H9 (cell line): ENCODE measurements at regions not wholly inside any gene's neighbourhood (a gene's known extent, or its start where the extent isn't known, plus 50 kb on each side); places are given as distances from the start of the nearest gene placed in this dataset.

ENCODE experiments used
- DNase-seq: peaks from one replicate; pipeline ENCODE4 v3.0.0-alpha.2; 2017
- H2AFZ ChIP-seq: one replicate; pipeline ENCODE4 v1.6.1; 2013; ENCODE audit warnings: mild to moderate bottlenecking, low read length, control low read depth, moderate library complexity
- H2AK5ac ChIP-seq: 2 replicates; pipeline ENCODE4 v1.6.1; 2013; ENCODE audit warnings: low read length, control low read depth, mixed read lengths; ENCODE audit not compliant: insufficient read length
- H2BK120ac ChIP-seq: one replicate; pipeline ENCODE4 v1.6.1; 2013; ENCODE audit warnings: low read depth, mild to moderate bottlenecking, low read length, control low read depth, inconsistent platforms; ENCODE audit not compliant: poor library complexity, severe bottlenecking
- H2BK12ac ChIP-seq: 2 replicates; pipeline ENCODE4 v1.6.1; 2013; ENCODE audit warnings: low read length, control low read depth, mixed read lengths, low read depth; ENCODE audit not compliant: insufficient read length
- H2BK15ac ChIP-seq: 2 replicates; pipeline ENCODE4 v1.6.1; 2013; ENCODE audit warnings: low read depth, low read length, control low read depth
- H2BK20ac ChIP-seq: one replicate; pipeline ENCODE4 v1.6.1; 2013; ENCODE audit warnings: low read depth, mild to moderate bottlenecking, low read length, control low read depth, inconsistent platforms; ENCODE audit not compliant: poor library complexity, severe bottlenecking
- H2BK5ac ChIP-seq: 2 replicates; pipeline ENCODE4 v1.6.1; 2013; ENCODE audit warnings: low read length, control low read depth, mixed read lengths; ENCODE audit not compliant: insufficient read length
- H3K14ac ChIP-seq: 2 replicates; pipeline ENCODE4 v1.6.1; 2013; ENCODE audit warnings: low read length, control low read depth; ENCODE audit not compliant: insufficient read depth
- H3K18ac ChIP-seq: 2 replicates; pipeline ENCODE4 v1.6.1; 2013; ENCODE audit warnings: low read depth, mild to moderate bottlenecking, mixed read lengths, low read length, control low read depth; ENCODE audit not compliant: insufficient read length
- H3K23ac ChIP-seq: 2 replicates; pipeline ENCODE4 v1.6.1; 2013; ENCODE audit warnings: low read length, control low read depth, mixed read lengths, low read depth; ENCODE audit not compliant: insufficient read length
- H3K23me2 ChIP-seq: 2 replicates; pipeline ENCODE4 v1.6.1; 2013; ENCODE audit warnings: low read depth, mild to moderate bottlenecking, mixed read lengths, low read length, control low read depth; ENCODE audit not compliant: insufficient read length, poor library complexity, severe bottlenecking
- H3K27ac ChIP-seq: 2 replicates; pipeline ENCODE4 v1.5.1; 2013; ENCODE audit warnings: low read length, control low read depth, mixed read lengths, low read depth; ENCODE audit not compliant: insufficient read length
- H3K27me3 ChIP-seq: 2 replicates; pipeline ENCODE4 v1.6.1; 2013; ENCODE audit warnings: low read length, control low read depth, inconsistent platforms; ENCODE audit not compliant: insufficient read depth
- H3K4ac ChIP-seq: 2 replicates; pipeline ENCODE4 v1.6.1; 2013; ENCODE audit warnings: low read depth, mild to moderate bottlenecking, control low read depth, inconsistent platforms, low read length, moderate library complexity
- H3K4me1 ChIP-seq: 2 replicates; pipeline ENCODE4 v1.6.1; 2013; ENCODE audit warnings: low read length, control low read depth, inconsistent platforms; ENCODE audit not compliant: insufficient read depth
- H3K4me2 ChIP-seq: 2 replicates; pipeline ENCODE4 v1.6.1; 2013; ENCODE audit warnings: low read length, control low read depth, mixed read lengths; ENCODE audit not compliant: insufficient read length, insufficient read depth
- H3K56ac ChIP-seq: 2 replicates; pipeline ENCODE4 v1.6.1; 2013; ENCODE audit warnings: low read depth, mild to moderate bottlenecking, mixed read lengths, low read length, control low read depth; ENCODE audit not compliant: insufficient read length
- H3K79me1 ChIP-seq: 2 replicates; pipeline ENCODE4 v1.6.1; 2013; ENCODE audit warnings: low read depth, mild to moderate bottlenecking, moderate library complexity, low read length, control low read depth, inconsistent platforms; ENCODE audit not compliant: insufficient read depth, poor library complexity, severe bottlenecking
- H3K79me2 ChIP-seq: 2 replicates; pipeline ENCODE4 v1.6.1; 2013; ENCODE audit warnings: low read length, control low read depth, inconsistent platforms; ENCODE audit not compliant: insufficient read depth
- H3K9ac ChIP-seq: 2 replicates; pipeline ENCODE4 v1.6.1; 2013; ENCODE audit warnings: low read length, control low read depth, mixed read lengths; ENCODE audit not compliant: insufficient read length; ENCODE audit errors: extremely low read depth
- H3K9me3 ChIP-seq: one replicate; pipeline ENCODE4 v1.6.1; 2013; ENCODE audit warnings: low read depth, low read length, inconsistent platforms; ENCODE audit not compliant: control insufficient read depth
- H3T11ph ChIP-seq: one replicate; pipeline ENCODE4 v1.6.1; 2013; ENCODE audit warnings: mild to moderate bottlenecking, low read length, control low read depth, inconsistent platforms
- H4K20me1 ChIP-seq: one replicate; pipeline ENCODE4 v1.6.1; 2013; ENCODE audit not compliant: control insufficient read depth, insufficient read length, insufficient read depth
- H4K5ac ChIP-seq: 2 replicates; pipeline ENCODE4 v1.6.1; 2013; ENCODE audit warnings: low read depth, mild to moderate bottlenecking, mixed read lengths, low read length, control low read depth; ENCODE audit not compliant: insufficient read length
- H4K8ac ChIP-seq: replicated peaks from 2 replicates; pipeline ENCODE4 v1.6.1; 2013; ENCODE audit warnings: low read length, control low read depth, mixed read lengths, low read depth; ENCODE audit not compliant: insufficient read length
- H4K91ac ChIP-seq: 2 replicates; pipeline ENCODE4 v1.6.1; 2013; ENCODE audit warnings: low read depth, mild to moderate bottlenecking, moderate library complexity, mixed read lengths, low read length, control low read depth; ENCODE audit not compliant: insufficient read length
- H3K27ac Mint-ChIP-seq, 3 experiments: 2 replicates in 2 of 3; 3 replicates in 1 of 3; pipeline ENCODE4 v1.8.0; 2020 to 2021; ENCODE audit warnings: mixed read lengths in 3 of 3, mild to moderate bottlenecking in 1 of 3, moderate library complexity in 1 of 3
- H3K27me3 Mint-ChIP-seq: 2 replicates; pipeline ENCODE4 v1.8.0; 2021; ENCODE audit warnings: low read depth, mild to moderate bottlenecking, moderate library complexity, mixed read lengths
- H3K36me3 Mint-ChIP-seq, 3 experiments: 2 replicates in 2 of 3; 3 replicates in 1 of 3; pipeline ENCODE4 v1.8.0; 2020 to 2021; ENCODE audit warnings: low read depth in 3 of 3, mixed read lengths in 3 of 3; ENCODE audit not compliant: insufficient read depth in 1 of 3
- H3K4me1 Mint-ChIP-seq, 2 experiments: 2 replicates each; pipeline ENCODE4 v1.8.0; 2020; ENCODE audit warnings: mixed read lengths in 2 of 2
- H3K4me3 Mint-ChIP-seq, 2 experiments: 2 replicates in 1 of 2; 3 replicates in 1 of 2; pipeline ENCODE4 v1.8.0; 2020 to 2021; ENCODE audit warnings: mild to moderate bottlenecking in 2 of 2, mixed read lengths in 2 of 2, moderate library complexity in 1 of 2
- H3K9me3 Mint-ChIP-seq, 2 experiments: 2 replicates in 1 of 2; 3 replicates in 1 of 2; pipeline ENCODE4 v1.8.0; 2020; ENCODE audit warnings: mild to moderate bottlenecking in 2 of 2, mixed read lengths in 2 of 2, moderate library complexity in 1 of 2
- CTCF ChIP-seq: fragments of 200-600 bp; sonication (generic); conservative IDR thresholded peaks from 3 replicates; pipeline ENCODE4 v1.8.0; 2021; ENCODE audit warnings: antibody characterized with exemption, mild to moderate bottlenecking

- H4K91ac ChIP-seq, result no peak overlapping the region
- H3K14ac ChIP-seq, result no peak overlapping the region
- no peak overlapping the region for H3K23ac ChIP-seq
- H3K27ac ChIP-seq, result no peak overlapping the region
- DNase-seq, result no peak
- no peaks in the 10 kb centered on the region for H3K23me2 ChIP-seq
- no peak overlapping the region for H2AFZ ChIP-seq
- no peaks in the 10 kb centered on the region for H3K79me1 ChIP-seq
- no peak for TF ChIP-seq CTCF
- no peak overlapping the region for H3K4me3 Mint-ChIP-seq
- no peaks in the 10 kb centered on the region for H3K9me3 Mint-ChIP-seq
- no peak overlapping the region for H3K27ac Mint-ChIP-seq
- peaks cover 3% of the 10 kb centered on the region; the same call in 1 of the 2 replicates for H3K4me1 ChIP-seq
- no peak overlapping the region for H2BK15ac ChIP-seq
- H3K27me3 ChIP-seq, result no peaks in the 10 kb centered on the region
- no peaks in the 10 kb centered on the region for H3K27me3 Mint-ChIP-seq
- H3K36me3 Mint-ChIP-seq, result no peaks in the 10 kb centered on the region; a peak in 1 of 7 replicates
- no peak overlapping the region for H3K18ac ChIP-seq
- no peaks in the 10 kb centered on the region for H3K79me2 ChIP-seq
- H4K5ac ChIP-seq, result no peak overlapping the region
- no peak overlapping the region for H3T11ph ChIP-seq
- no peak overlapping the region for H3K4ac ChIP-seq
- H3K4me2 ChIP-seq, result no peak overlapping the region
- H2AK5ac ChIP-seq, result no peak overlapping the region
- H2BK20ac ChIP-seq, result no peak overlapping the region
- no peaks in the 10 kb centered on the region for H4K20me1 ChIP-seq
- H3K4me1 Mint-ChIP-seq, result peaks cover 7% of the 10 kb centered on the region in 2 experiments
- no peaks in the 10 kb centered on the region for H3K9me3 ChIP-seq
- no peak overlapping the region for H2BK120ac ChIP-seq
- H3K9ac ChIP-seq, result no peak overlapping the region
- no peak overlapping the region for H4K8ac ChIP-seq
- H2BK12ac ChIP-seq, result no peak overlapping the region
- no peak overlapping the region for H3K56ac ChIP-seq
- H2BK5ac ChIP-seq, result no peak overlapping the region
Observed at GRCh38 chr1:220430059-220430458, 97.9 kb upstream of the MARK1 start.
